HCT116 (cell line): ENCODE measurements at regions not wholly inside any gene's neighbourhood (a gene's known extent, or its start where the extent isn't known, plus 50 kb on each side); places are given as distances from the start of the nearest gene placed in this dataset.

ENCODE experiments used
- CTCF ChIP-seq, 3 experiments: fragments of 200-600 bp in 1 of 3; sonication (generic) in 1 of 3; IDR thresholded peaks in 2 of 3; conservative IDR thresholded peaks in 1 of 3; 2 replicates each; pipeline ENCODE4 v1.5.1; 2012 to 2017; ENCODE audit warnings: low read depth in 2 of 3, low read length in 2 of 3, antibody characterized with exemption in 1 of 3, borderline replicate concordance in 1 of 3, control low read depth in 1 of 3, mild to moderate bottlenecking in 1 of 3, mixed read lengths in 1 of 3, mixed run types in 1 of 3, moderate library complexity in 1 of 3; ENCODE audit not compliant: insufficient read depth in 1 of 3
- EZH2 ChIP-seq: fragments of 200-600 bp; sonication (generic); IDR thresholded peaks from 2 replicates; pipeline ENCODE4 v1.6.1; 2017; ENCODE audit warnings: antibody characterized with exemption, mixed run types
- JUND ChIP-seq: IDR thresholded peaks from 2 replicates; pipeline ENCODE4 v1.6.1; 2012
- POLR2A ChIP-seq: IDR thresholded peaks from 2 replicates; pipeline ENCODE4 v1.7.0; 2011; ENCODE audit warnings: borderline replicate concordance; ENCODE audit not compliant: insufficient read depth, insufficient read length; ENCODE audit errors: extremely low read depth

GRCh38 chr22:27431896-27432295 is 369.7 kb downstream of the MN1 start:
- TF ChIP-seq CTCF (IDR thresholded peaks at IDR 0.05 in 2 of 3, conservative IDR thresholded peaks at IDR 0.05 in 1 of 3; ENCODE audit: borderline replicate concordance in 1 of 3, insufficient read depth in 1 of 3, low read depth in 2 of 3, low read length in 2 of 3) (no peak), EZH2 (no peak), JUND (no peak), POLR2A (no peak)
